SU-DHL-6 (cell line): ENCODE measurements at regions not wholly inside any gene's neighbourhood (a gene's known extent, or its start where the extent isn't known, plus 50 kb on each side); places are given as distances from the start of the nearest gene placed in this dataset.

ENCODE experiments used
- H2AFZ ChIP-seq: fragments of 200-600 bp; sonication (generic); 2 replicates; pipeline ENCODE4 v1.6.1; 2014; ENCODE audit warnings: low read depth, mild to moderate bottlenecking, moderate library complexity, mixed read lengths, antibody characterized with exemption, low read length; ENCODE audit not compliant: severe bottlenecking
- H3F3A ChIP-seq: fragments of 200-600 bp; shearing (Covaris generic); 2 replicates; pipeline ENCODE4 v1.6.0; 2016; ENCODE audit warnings: antibody characterized with exemption, mild to moderate bottlenecking; ENCODE audit not compliant: insufficient read depth
- H3K27ac ChIP-seq: fragments of 200-600 bp; sonication (generic); 2 replicates; pipeline ENCODE4 v1.5.1; 2016; ENCODE audit warnings: low read depth, mild to moderate bottlenecking, low read length, moderate library complexity, mixed read lengths
- H3K27me3 ChIP-seq: fragments of 200-600 bp; sonication (generic), shearing (Covaris generic); 2 replicates; pipeline ENCODE4 v1.6.0; 2014; ENCODE audit warnings: mild to moderate bottlenecking, low read length
- H3K36me3 ChIP-seq: fragments of 200-600 bp; sonication (generic); 2 replicates; pipeline ENCODE4 v1.6.1; 2014; ENCODE audit warnings: mild to moderate bottlenecking, low read length, mixed read lengths
- H3K4me2 ChIP-seq: fragments of 300-600, 200-600 bp; shearing (Covaris generic), sonication (generic); 2 replicates; pipeline ENCODE4 v1.6.0; 2014; ENCODE audit warnings: low read length, low read depth, mild to moderate bottlenecking; ENCODE audit not compliant: poor library complexity, severe bottlenecking
- H3K4me3 ChIP-seq: fragments of 200-600 bp; sonication (generic); 2 replicates; pipeline ENCODE4 v1.5.1; 2014; ENCODE audit warnings: antibody characterized with exemption, low read length, mild to moderate bottlenecking, mixed read lengths; ENCODE audit not compliant: insufficient read depth, poor library complexity, severe bottlenecking
- H3K79me2 ChIP-seq: fragments of 200-600 bp; sonication (generic); 2 replicates; pipeline ENCODE4 v1.6.1; 2014; ENCODE audit warnings: mild to moderate bottlenecking, low read length, moderate library complexity; ENCODE audit not compliant: insufficient read depth
- H3K9ac ChIP-seq: fragments of 200-600 bp; sonication (generic); 2 replicates; pipeline ENCODE4 v1.7.0; 2014; ENCODE audit warnings: mild to moderate bottlenecking, low read length
- H3K9me2 ChIP-seq: fragments of 200-600 bp; sonication (generic); replicated peaks from 2 replicates; pipeline ENCODE4 v1.6.1; 2014; ENCODE audit warnings: low read length; ENCODE audit not compliant: insufficient read depth
- H3K9me3 ChIP-seq: fragments of 200-600 bp; sonication (generic); 2 replicates; pipeline ENCODE4 v1.6.1; 2014; ENCODE audit warnings: low read length, mixed read lengths; ENCODE audit not compliant: insufficient read depth
- H4K20me1 ChIP-seq: fragments of 200-600 bp; sonication (generic); 2 replicates; pipeline ENCODE4 v1.6.1; 2014; ENCODE audit warnings: low read depth, mild to moderate bottlenecking, antibody characterized with exemption, low read length, moderate library complexity, mixed read lengths
- CTCF ChIP-seq: fragments of 200-600 bp; sonication (generic); IDR thresholded peaks from one replicate; pipeline ENCODE4 v1.5.1; 2017; ENCODE audit warnings: antibody characterized with exemption, mild to moderate bottlenecking, low read length, moderate library complexity; ENCODE audit not compliant: insufficient read depth, poor library complexity, severe bottlenecking
- EZH2phosphoT487 ChIP-seq: fragments of 200-600 bp; sonication (generic), shearing (Covaris generic); conservative IDR thresholded peaks from 2 replicates; pipeline ENCODE4 v1.6.1; 2018; ENCODE audit warnings: mild to moderate bottlenecking, antibody characterized with exemption, low read length, moderate library complexity, mixed read lengths

DNA sequence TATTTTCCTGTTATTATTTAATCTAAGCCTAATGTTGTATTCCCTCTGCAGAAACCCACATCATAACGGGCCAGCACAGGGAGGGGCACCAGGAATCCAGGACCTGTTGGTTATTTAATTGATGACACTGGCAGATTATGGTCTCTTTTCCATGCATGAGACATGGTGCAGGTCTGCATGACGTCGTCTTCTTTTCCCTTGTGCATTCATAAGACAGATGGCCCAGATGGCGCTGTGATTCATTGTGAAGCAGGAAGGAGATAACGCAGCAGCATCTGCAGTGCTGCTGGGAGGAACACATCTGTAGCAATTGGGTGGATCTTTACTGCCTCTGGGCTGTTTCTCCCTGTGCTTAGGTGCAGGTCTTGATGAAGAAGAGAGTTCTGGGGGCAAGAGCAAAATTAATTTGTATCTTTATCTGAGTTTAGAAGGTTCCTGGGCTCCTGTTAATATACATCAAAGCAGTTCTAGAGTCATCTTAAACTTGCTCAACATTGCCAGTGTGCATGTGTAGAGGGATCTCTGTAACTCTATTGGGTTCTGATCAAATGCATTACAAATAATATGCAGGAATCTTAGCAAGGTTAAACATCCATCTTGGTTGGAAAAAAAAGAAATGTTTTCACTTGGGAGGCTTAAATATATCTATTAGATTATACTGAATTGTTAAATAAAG, 176.1 kb downstream of the PCSK1 start:
- Histone ChIP-seq H3K4me2 (no peak overlapping the region), H3K27me3 (no peaks in the 10 kb centered on the region)

DNA sequence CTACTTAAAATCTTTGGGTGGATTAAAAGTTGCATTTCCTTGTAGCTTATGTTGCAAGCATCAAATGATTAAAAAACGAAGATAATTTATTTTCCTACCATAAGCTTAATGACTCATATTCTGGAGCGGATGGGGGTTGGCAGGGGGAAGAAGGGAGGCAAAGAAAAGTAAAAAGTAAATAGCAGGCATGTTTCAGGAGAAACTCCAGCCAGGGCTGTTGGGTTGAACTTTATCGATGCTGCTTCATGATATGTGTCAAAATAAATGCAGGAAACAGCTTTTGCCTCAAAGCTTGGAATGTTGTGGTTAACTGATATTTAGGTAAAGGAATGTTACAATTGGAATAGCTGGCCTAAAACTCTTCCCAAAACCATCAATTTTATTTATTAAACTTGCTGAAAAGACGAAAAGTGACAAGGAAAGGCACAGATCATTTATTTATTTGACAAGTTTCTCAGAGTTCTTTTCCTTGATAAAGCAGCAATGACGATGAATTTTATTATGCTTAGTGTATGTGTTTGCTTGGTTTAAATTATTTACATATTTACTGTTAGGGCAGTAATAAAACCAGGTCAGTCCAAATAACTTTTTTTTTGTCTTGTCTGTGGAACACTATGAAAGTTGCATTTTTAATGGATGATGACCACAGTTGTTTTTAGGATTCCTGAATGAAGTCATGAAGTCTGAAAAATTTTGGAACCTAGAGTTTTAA, 177.9 kb downstream of the PCSK1 start:
- Histone ChIP-seq H3K9me3 (no peaks in the 10 kb centered on the region), H3K27ac (no peak overlapping the region), H3K79me2 (no peaks in the 10 kb centered on the region), H4K20me1 (no peaks in the 10 kb centered on the region), H3F3A (no peaks in the 10 kb centered on the region), H3K36me3 (no peaks in the 10 kb centered on the region), H3K4me3 (no peak overlapping the region), H3K27me3 (no peaks in the 10 kb centered on the region), H3K9me2 (no peaks in the 10 kb centered on the region), H3K4me2 (no peak overlapping the region), H2AFZ (no peak overlapping the region), H3K9ac (no peak overlapping the region)
- no peak for TF ChIP-seq CTCF
- no peak for TF ChIP-seq EZH2phosphoT487

More for the DNA sequence above, 176.1 kb downstream of the PCSK1 start:
- Histone ChIP-seq H3K79me2 (no peaks in the 10 kb centered on the region), H2AFZ (no peak overlapping the region), H3K27ac (no peak overlapping the region), H3F3A (no peaks in the 10 kb centered on the region), H3K9ac (no peak overlapping the region), H3K36me3 (no peaks in the 10 kb centered on the region), H3K9me2 (no peaks in the 10 kb centered on the region), H3K4me3 (no peak overlapping the region), H3K9me3 (no peaks in the 10 kb centered on the region), H4K20me1 (no peaks in the 10 kb centered on the region)
- TF ChIP-seq EZH2phosphoT487 = no peak
- no peak for TF ChIP-seq CTCF

- no peaks in the 10 kb centered on the region for H3K9me3 ChIP-seq
- no peaks in the 10 kb centered on the region for H3K36me3 ChIP-seq
- no peaks in the 10 kb centered on the region for H3F3A ChIP-seq
- no peak overlapping the region for H3K4me2 ChIP-seq
- H3K27me3 ChIP-seq = no peaks in the 10 kb centered on the region
- H3K9ac ChIP-seq = no peak overlapping the region
- no peak overlapping the region for H3K27ac ChIP-seq
- no peaks in the 10 kb centered on the region for H3K9me2 ChIP-seq
- H3K79me2 ChIP-seq = no peaks in the 10 kb centered on the region
- no peaks in the 10 kb centered on the region for H4K20me1 ChIP-seq
- no peak overlapping the region for H2AFZ ChIP-seq
- H3K4me3 ChIP-seq = no peak overlapping the region
- TF ChIP-seq EZH2phosphoT487 (no peak), CTCF (no peak)
Measured at GRCh38 chr5:96253140-96253539, 179.9 kb downstream of the PCSK1 start.
